AG04450 (cell line): ENCODE measurements at regions not wholly inside any gene's neighbourhood (a gene's known extent, or its start where the extent isn't known, plus 50 kb on each side); places are given as distances from the start of the nearest gene placed in this dataset.

Experiments used
- CTCF ChIA-PET: fragments of 300-600, 350-600 bp; formaldehyde crosslinking; extraction: SDS; loops from one replicate; lab custom pipeline; 2022; ENCODE audit warnings: antibody characterized with exemption, inconsistent platforms; lab: Charles Lee
- POLR2A ChIA-PET: fragments of 350-600 bp; formaldehyde crosslinking; extraction: SDS; loops from one replicate; lab custom pipeline; 2021; ENCODE audit warnings: antibody characterized with exemption, inconsistent platforms; lab: Yijun Ruan, JAX
- DNase-seq: peaks from one replicate; pipeline ENCODE4 v3.0.0-alpha.2; 2011; ENCODE audit warnings: low read depth, low spot score
- H3K27ac ChIP-seq: one replicate; pipeline ENCODE4 v1.5.1; 2012; ENCODE audit warnings: low read depth, low read length, control low read depth
- H3K27me3 ChIP-seq: one replicate; pipeline ENCODE4 v1.6.0; 2012; ENCODE audit warnings: low read length; ENCODE audit not compliant: control insufficient read depth, insufficient read depth
- H3K4me3 ChIP-seq: 2 replicates; pipeline ENCODE4 v1.5.1; 2011; ENCODE audit warnings: mild to moderate bottlenecking, low read depth, low read length, control low read depth
- H3K9me3 ChIP-seq: 2 replicates; pipeline ENCODE4 v1.5.1; 2012; ENCODE audit warnings: low read length; ENCODE audit not compliant: control insufficient read depth, insufficient read depth
- TF ChIP-seq, protein P1 (sequence below): IDR thresholded peaks from 2 replicates; pipeline ENCODE4 v1.5.1; 2011; ENCODE audit warnings: low read depth, low read length, control low read depth, inconsistent platforms

DNA sequence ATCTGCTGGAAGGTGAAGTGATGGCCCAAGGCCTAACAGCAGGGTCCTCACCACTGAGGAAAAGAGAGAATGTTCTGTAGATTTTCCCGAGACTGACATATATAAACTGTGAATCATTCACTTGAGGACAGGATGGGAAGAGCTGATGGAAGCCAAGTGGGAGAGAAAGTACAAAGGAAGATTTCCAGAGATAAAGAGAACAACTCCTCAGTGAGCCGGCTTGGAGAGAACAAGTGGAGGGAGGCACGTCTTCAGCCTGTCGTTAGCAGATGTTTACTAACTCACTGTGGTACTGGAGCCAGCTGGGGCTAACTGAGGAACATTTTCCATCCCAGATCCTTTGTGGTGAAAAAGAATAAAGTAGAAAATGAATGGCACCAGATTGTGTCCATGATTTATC is 552.9 kb upstream of the TNP1 start:
- DNase-seq = no peak
- Histone ChIP-seq H3K9me3 (no peaks in the 10 kb centered on the region), H3K4me3 (no peak overlapping the region), H3K27ac (no peak overlapping the region), H3K27me3 (no peaks in the 10 kb centered on the region)
- ChIA-PET CTCF (no interaction called here), POLR2A (interaction anchor here (0.7 to 1.0 kb wide), 3 partner anchors 19 to 717 kb away, joined by 3 to 5 read pairs (median 4); partner anchors contain the start of gene IGFBP5)
- TF ChIP-seq, protein P1, sequence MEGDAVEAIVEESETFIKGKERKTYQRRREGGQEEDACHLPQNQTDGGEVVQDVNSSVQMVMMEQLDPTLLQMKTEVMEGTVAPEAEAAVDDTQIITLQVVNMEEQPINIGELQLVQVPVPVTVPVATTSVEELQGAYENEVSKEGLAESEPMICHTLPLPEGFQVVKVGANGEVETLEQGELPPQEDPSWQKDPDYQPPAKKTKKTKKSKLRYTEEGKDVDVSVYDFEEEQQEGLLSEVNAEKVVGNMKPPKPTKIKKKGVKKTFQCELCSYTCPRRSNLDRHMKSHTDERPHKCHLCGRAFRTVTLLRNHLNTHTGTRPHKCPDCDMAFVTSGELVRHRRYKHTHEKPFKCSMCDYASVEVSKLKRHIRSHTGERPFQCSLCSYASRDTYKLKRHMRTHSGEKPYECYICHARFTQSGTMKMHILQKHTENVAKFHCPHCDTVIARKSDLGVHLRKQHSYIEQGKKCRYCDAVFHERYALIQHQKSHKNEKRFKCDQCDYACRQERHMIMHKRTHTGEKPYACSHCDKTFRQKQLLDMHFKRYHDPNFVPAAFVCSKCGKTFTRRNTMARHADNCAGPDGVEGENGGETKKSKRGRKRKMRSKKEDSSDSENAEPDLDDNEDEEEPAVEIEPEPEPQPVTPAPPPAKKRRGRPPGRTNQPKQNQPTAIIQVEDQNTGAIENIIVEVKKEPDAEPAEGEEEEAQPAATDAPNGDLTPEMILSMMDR = no peak

DNA sequence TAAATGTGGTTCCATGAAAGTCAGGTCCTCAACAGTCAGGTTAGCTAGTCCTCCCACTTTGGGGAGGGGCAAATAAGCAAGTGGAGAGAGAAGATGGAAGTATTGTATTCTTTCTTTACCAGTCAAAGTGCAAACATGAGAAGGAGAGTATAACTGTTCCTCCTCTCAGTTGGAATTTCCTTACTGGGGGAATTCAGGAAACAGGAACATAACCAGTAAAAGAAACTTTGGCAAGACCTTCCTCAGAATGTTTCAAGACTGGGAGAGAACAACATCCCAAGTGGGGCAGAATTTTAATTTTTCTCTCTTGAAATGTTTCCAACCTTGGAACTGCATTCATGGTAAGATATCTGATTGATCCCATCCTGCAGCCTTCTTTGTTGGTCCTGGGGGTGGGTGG is 552.4 kb upstream of the TNP1 start:
- TF ChIP-seq, protein P1 = no peak
- Histone ChIP-seq H3K27me3 (no peaks in the 10 kb centered on the region), H3K9me3 (no peaks in the 10 kb centered on the region), H3K4me3 (no peak overlapping the region), H3K27ac (no peak overlapping the region)
- DNase-seq = no peak
- ChIA-PET POLR2A (interaction anchor here (0.8 to 1.0 kb wide), 2 partner anchors 19 to 22 kb away, joined by 3 to 4 read pairs; no protein-coding TSS in a partner anchor), CTCF (no interaction called here)

DNA sequence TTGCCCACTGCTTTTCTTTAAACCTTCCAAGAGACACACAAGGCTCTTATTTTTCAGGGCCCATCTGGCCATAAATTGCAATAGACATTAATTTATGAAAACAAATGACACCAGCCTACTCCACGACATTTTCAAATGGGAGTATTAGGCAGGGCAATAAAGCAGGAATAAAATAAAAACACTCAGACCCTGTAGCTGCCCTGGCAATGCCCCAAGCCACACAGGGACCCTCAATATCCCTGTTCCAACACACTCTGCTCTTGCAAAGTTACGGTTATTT is 550.8 kb upstream of the TNP1 start:
- Histone ChIP-seq H3K4me3 (no peak overlapping the region), H3K27me3 (no peaks in the 10 kb centered on the region), H3K27ac (no peak overlapping the region), H3K9me3 (no peaks in the 10 kb centered on the region)
- ChIA-PET POLR2A (no interaction called here), CTCF (no interaction called here)
- DNase-seq = no peak
- TF ChIP-seq, protein P1 = no peak

DNA sequence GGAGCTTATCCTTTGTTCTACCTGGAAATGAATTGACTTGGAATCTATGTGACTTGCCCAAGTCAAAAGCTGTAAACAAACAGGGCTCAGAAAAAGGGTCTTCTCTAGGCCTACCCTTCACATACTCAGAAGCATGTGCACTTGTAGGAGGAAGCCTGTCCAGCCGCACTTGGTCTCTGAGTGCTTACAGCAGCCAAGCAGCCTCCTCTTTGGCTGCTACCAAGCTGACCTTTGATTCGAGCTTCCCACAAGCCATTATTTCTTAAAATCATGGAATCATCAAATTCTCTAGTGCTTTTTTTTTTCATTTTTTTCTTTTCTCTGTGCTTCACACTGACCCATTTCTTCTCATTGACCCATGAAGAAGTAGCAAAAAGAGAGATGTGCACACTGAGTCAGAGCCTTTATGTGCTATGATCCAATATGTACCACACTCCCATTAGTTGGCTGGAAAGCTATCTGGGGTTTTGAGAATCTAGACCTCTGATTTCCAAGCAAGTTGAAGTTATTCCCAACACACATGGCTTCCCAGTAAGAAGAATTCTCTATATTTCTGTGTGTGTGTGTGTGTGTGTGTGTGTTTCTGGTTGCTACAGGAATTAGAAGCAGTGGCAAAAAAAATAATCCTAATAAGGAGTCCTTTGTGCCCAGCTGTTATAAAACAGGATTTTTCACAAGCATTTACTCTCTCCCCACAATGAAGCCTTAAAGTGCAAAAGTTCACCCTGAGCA is 550.3 kb upstream of the TNP1 start:
- POLR2A ChIA-PET = no interaction called here
- no peaks in the 10 kb centered on the region for H3K9me3 ChIP-seq
- no peak for DNase-seq
- CTCF ChIA-PET = no interaction called here
- H3K4me3 ChIP-seq = no peak overlapping the region
- no peaks in the 10 kb centered on the region for H3K27me3 ChIP-seq
- H3K27ac ChIP-seq = no peak overlapping the region
- TF ChIP-seq, protein P1 = no peak

- TF ChIP-seq, protein P1 = no peak
- Histone ChIP-seq H3K27ac (no peak overlapping the region), H3K9me3 (no peaks in the 10 kb centered on the region), H3K27me3 (no peaks in the 10 kb centered on the region), H3K4me3 (no peak overlapping the region)
- ChIA-PET POLR2A (no interaction called here), CTCF (no interaction called here)
- DNase-seq = no peak
Measured at GRCh38 chr2:217407362-217407761, 547.5 kb upstream of the TNP1 start.
